A549 (cell line): ENCODE measurements at regions not wholly inside any gene's neighbourhood (a gene's known extent, or its start where the extent isn't known, plus 50 kb on each side); places are given as distances from the start of the nearest gene placed in this dataset.

Source experiments
- ATAC-seq, 2 experiments: fragments of 200-7000 bp in 1 of 2; fragments of >200 bp in 1 of 2; cut with Nextera tagmentation in 1 of 2; cut with Tn5 transposase in 1 of 2; 3 replicates each; pipeline versions ENCODE4 v1.8.0 to v1.9.1; 2018 to 2020; ENCODE audit warnings: mild to moderate bottlenecking in 1 of 2, moderate library complexity in 1 of 2
- CTCF ChIA-PET: fragments of 300-600 bp; sonication (Branson Sonifier 250); formaldehyde crosslinking; extraction: SDS; loops from one replicate; lab custom pipeline; 2021; ENCODE audit warnings: antibody characterized with exemption, inconsistent platforms; lab: Yijun Ruan, JAX
- POLR2A ChIA-PET: fragments of 350-600 bp; formaldehyde crosslinking; extraction: SDS; loops from one replicate; lab custom pipeline; 2021; ENCODE audit warnings: antibody characterized with exemption, inconsistent platforms; lab: Yijun Ruan, JAX
- DNase-seq, 2 experiments: peaks; one replicate each; pipeline versions ENCODE4 v3.0.0 to v3.0.0-alpha.2; 2011 to 2016; ENCODE audit warnings: low read depth in 1 of 2, low spot score in 1 of 2
- FAIRE-seq: peaks from 2 replicates; lab custom pipeline; 2011; peaks lifted over from hg19 to GRCh38; lab: Jason Lieb, UNC
- H3K27ac ChIP-seq, 2 experiments: fragments of >200 bp; sonication (Bioruptor Twin); formaldehyde crosslinking; 3 replicates each; pipeline ENCODE4 v1.5.1; 2016 to 2017
- H3K4me1 ChIP-seq: fragments of >200 bp; sonication (Bioruptor Twin); formaldehyde crosslinking; 3 replicates; pipeline ENCODE4 v1.6.1; 2016
- H3K4me2 ChIP-seq: fragments of >200 bp; sonication (Bioruptor Twin); formaldehyde crosslinking; 3 replicates; pipeline ENCODE4 v1.6.1; 2016
- H3K4me3 ChIP-seq: fragments of >200 bp; sonication (Bioruptor Twin); formaldehyde crosslinking; 3 replicates; pipeline ENCODE4 v1.5.1; 2016
- H3K9me3 ChIP-seq: fragments of >200 bp; sonication (Bioruptor Twin); formaldehyde crosslinking; 3 replicates; pipeline ENCODE4 v1.6.1; 2016
- BCL3 ChIP-seq: fragments of >200 bp; sonication (Bioruptor Twin); formaldehyde crosslinking; IDR thresholded peaks from 3 replicates; pipeline ENCODE4 v1.6.1; 2016
- CBX2 ChIP-seq: fragments of 200-600 bp; sonication (generic); IDR thresholded peaks from 2 replicates; pipeline ENCODE4 v1.6.1; 2016; ENCODE audit warnings: low read depth, mild to moderate bottlenecking, borderline replicate concordance
- CBX8 ChIP-seq: fragments of 200-600 bp; sonication (generic); IDR thresholded peaks from 2 replicates; pipeline ENCODE4 v1.6.1; 2016
- CHD4 ChIP-seq: fragments of 200-600 bp; sonication (generic); IDR thresholded peaks from 2 replicates; pipeline ENCODE4 v1.6.1; 2016; ENCODE audit warnings: antibody characterized with exemption, mild to moderate bottlenecking, borderline replicate concordance
- FOXS1 ChIP-seq: fragments of 250-450 bp; sonication (Bioruptor Pico); IDR thresholded peaks from 2 replicates; pipeline ENCODE4 v1.5.0; 2020; ENCODE audit warnings: mild to moderate bottlenecking, moderate library complexity
- GATA3 ChIP-seq: IDR thresholded peaks from 2 replicates; pipeline ENCODE4 v1.6.1; 2012; ENCODE audit warnings: borderline replicate concordance
- HOXB5 ChIP-seq: fragments of 250-450 bp; sonication (Bioruptor Pico); IDR thresholded peaks from 2 replicates; pipeline ENCODE4 v1.5.0; 2020; ENCODE audit warnings: mild to moderate bottlenecking, moderate library complexity
- JUNB ChIP-seq: fragments of >200 bp; sonication (Bioruptor Twin); formaldehyde crosslinking; IDR thresholded peaks from 2 replicates; pipeline ENCODE4 v1.6.1; 2016
- KDM1A ChIP-seq: fragments of 200-600 bp; sonication (generic); IDR thresholded peaks from 2 replicates; pipeline ENCODE4 v1.6.1; 2016; ENCODE audit warnings: low read depth, mild to moderate bottlenecking
- KDM5A ChIP-seq: fragments of 200-600 bp; sonication (generic); IDR thresholded peaks from 2 replicates; pipeline ENCODE4 v1.6.1; 2016; ENCODE audit warnings: antibody characterized with exemption, mild to moderate bottlenecking
- MAZ ChIP-seq: fragments of 150-350 bp; IDR thresholded peaks from 2 replicates; pipeline ENCODE4 v1.6.1; 2014; ENCODE audit warnings: antibody characterized with exemption, low read depth, low read length, borderline replicate concordance
- MYC ChIP-seq: IDR thresholded peaks from 2 replicates; pipeline ENCODE4 v1.6.1; 2012; ENCODE audit warnings: mild to moderate bottlenecking, inconsistent platforms, low read length, improper control_type of control experiment, borderline replicate concordance
- NFE2L2 ChIP-seq: fragments of 150-350 bp; conservative IDR thresholded peaks from 2 replicates; pipeline ENCODE4 v1.6.1; 2014; ENCODE audit warnings: low read length
- RARB ChIP-seq: fragments of 250-450 bp; sonication (Bioruptor Pico); IDR thresholded peaks from 2 replicates; pipeline ENCODE4 v1.8.0; 2021; ENCODE audit warnings: mild to moderate bottlenecking, moderate library complexity
- RNF2 ChIP-seq: fragments of 200-600 bp; sonication (generic); IDR thresholded peaks from 2 replicates; pipeline ENCODE4 v1.6.1; 2016; ENCODE audit warnings: low read depth, mild to moderate bottlenecking, antibody characterized with exemption, moderate library complexity, borderline replicate concordance
- SREBF2 ChIP-seq: fragments of 450-650 bp; IDR thresholded peaks from 2 replicates; pipeline ENCODE4 v1.6.1; 2014; ENCODE audit warnings: mild to moderate bottlenecking, moderate library complexity
- ZC3H11A ChIP-seq: fragments of 450-650 bp; IDR thresholded peaks from 2 replicates; pipeline ENCODE4 v1.6.1; 2014; ENCODE audit warnings: antibody characterized with exemption, mild to moderate bottlenecking
- ZSCAN20 ChIP-seq: fragments of 250-450 bp; sonication (Bioruptor Pico); IDR thresholded peaks from 2 replicates; pipeline ENCODE4 v1.8.0; 2022; ENCODE audit warnings: mild to moderate bottlenecking, moderate library complexity
- WGBS: methylation state at CpG from one replicate; pipeline ENCODE4 v1.1.6; 2017; ENCODE audit errors: missing lambda C conversion rate; 5-methylcytosine and 5-hydroxymethylcytosine counted together
- TF ChIP-seq, protein P1 (sequence below): IDR thresholded peaks from 2 replicates; pipeline ENCODE4 v1.6.1; 2012; ENCODE audit warnings: low read depth, borderline replicate concordance

- Histone ChIP-seq H3K4me1 (no peaks in the 10 kb centered on the region), H3K4me3 (no peak overlapping the region), H3K9me3 (no peaks in the 10 kb centered on the region), H3K4me2 (no peak overlapping the region), H3K27ac (no peak overlapping the region)
- DNase-seq (no peak), FAIRE-seq (no peak), ATAC-seq (no peak)
- TF ChIP-seq CBX8, result no peak
- no peak for TF ChIP-seq KDM1A
- no peak for TF ChIP-seq BCL3
- TF ChIP-seq RNF2, result no peak
- no peak for TF ChIP-seq KDM5A
- TF ChIP-seq HOXB5 (CRISPR knock-in tag), result no peak
- TF ChIP-seq ZSCAN20, result no peak
- TF ChIP-seq ZC3H11A, result no peak
- TF ChIP-seq JUNB, result no peak
- no peak for TF ChIP-seq GATA3
- CTCF ChIA-PET, result no interaction called here
- POLR2A ChIA-PET, result no interaction called here
- 78% methylated on average over 2 of the region's 2 CpGs for WGBS
Measured at GRCh38 chr11:111167666-111168065, 77.9 kb upstream of the POU2AF2 start.

- no peak overlapping the region for H3K4me3 ChIP-seq
- no peak overlapping the region for H3K4me2 ChIP-seq
- ChIA-PET POLR2A (no interaction called here), CTCF (no interaction called here)
- no peak for DNase-seq
- H3K9me3 ChIP-seq, result no peaks in the 10 kb centered on the region
- FAIRE-seq, result no peak
- no peak overlapping the region for H3K27ac ChIP-seq
- 54% methylated on average over 3 of the region's 3 CpGs for WGBS
- TF ChIP-seq FOXS1 (no peak), MYC (no peak)
- no peak for ATAC-seq
- no peaks in the 10 kb centered on the region for H3K4me1 ChIP-seq
Measured at GRCh38 chr11:111166598-111166997, 78.9 kb upstream of the POU2AF2 start.

- ChIA-PET CTCF (no interaction called here), POLR2A (no interaction called here)
- H3K9me3 ChIP-seq, result no peaks in the 10 kb centered on the region
- DNase-seq (no peak), FAIRE-seq (no peak), ATAC-seq (no peak)
- no peak overlapping the region for H3K27ac ChIP-seq
- H3K4me2 ChIP-seq, result no peak overlapping the region
- H3K4me3 ChIP-seq, result no peak overlapping the region
- TF ChIP-seq ZSCAN20, result no peak
- TF ChIP-seq CBX8, result no peak
- TF ChIP-seq MAZ, result no peak
- TF ChIP-seq SREBF2, result no peak
- TF ChIP-seq JUNB, result no peak
- WGBS, result 85% methylated on average over 1 of the region's 1 CpG
- no peaks in the 10 kb centered on the region for H3K4me1 ChIP-seq
Measured at GRCh38 chr11:111162305-111162704, 83.2 kb upstream of the POU2AF2 start.

GRCh38 chr11:111157571-111157970, 88.0 kb upstream of the POU2AF2 start:
- DNase-seq (no peak), FAIRE-seq (no peak), ATAC-seq (no peak)
- ChIA-PET CTCF (no interaction called here), POLR2A (no interaction called here)
- Histone ChIP-seq H3K27ac (no peak overlapping the region), H3K4me3 (no peak overlapping the region), H3K9me3 (no peaks in the 10 kb centered on the region), H3K4me1 (no peaks in the 10 kb centered on the region), H3K4me2 (no peak overlapping the region)
- TF ChIP-seq HOXB5 (CRISPR knock-in tag) (no peak), ZC3H11A (no peak), MYC (no peak), NFE2L2 (no peak), RARB (CRISPR knock-in tag) (no peak), CHD4 (no peak), KDM1A (no peak), CBX2 (no peak)
- TF ChIP-seq, protein P1, sequence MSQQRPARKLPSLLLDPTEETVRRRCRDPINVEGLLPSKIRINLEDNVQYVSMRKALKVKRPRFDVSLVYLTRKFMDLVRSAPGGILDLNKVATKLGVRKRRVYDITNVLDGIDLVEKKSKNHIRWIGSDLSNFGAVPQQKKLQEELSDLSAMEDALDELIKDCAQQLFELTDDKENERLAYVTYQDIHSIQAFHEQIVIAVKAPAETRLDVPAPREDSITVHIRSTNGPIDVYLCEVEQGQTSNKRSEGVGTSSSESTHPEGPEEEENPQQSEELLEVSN, result no peak
- 56% methylated on average over 11 of the region's 11 CpGs for WGBS
